Embryonic facial prominence (tissue), 1 donor: ENCODE measurements at regions not wholly inside any gene's neighbourhood (a gene's known extent, or its start where the extent isn't known, plus 50 kb on each side); places are given as distances from the start of the nearest gene placed in this dataset.
"Not testable (repeated sequence)": the region's sequence is repeated elsewhere in the genome, so short reads cannot be mapped to it uniquely, and the experiment has no call there.

Experiments
- DNase-seq: peaks from one replicate; pipeline ENCODE4 v3.0.0-alpha.2; 2016; ENCODE audit errors: extremely low spot score

DNA sequence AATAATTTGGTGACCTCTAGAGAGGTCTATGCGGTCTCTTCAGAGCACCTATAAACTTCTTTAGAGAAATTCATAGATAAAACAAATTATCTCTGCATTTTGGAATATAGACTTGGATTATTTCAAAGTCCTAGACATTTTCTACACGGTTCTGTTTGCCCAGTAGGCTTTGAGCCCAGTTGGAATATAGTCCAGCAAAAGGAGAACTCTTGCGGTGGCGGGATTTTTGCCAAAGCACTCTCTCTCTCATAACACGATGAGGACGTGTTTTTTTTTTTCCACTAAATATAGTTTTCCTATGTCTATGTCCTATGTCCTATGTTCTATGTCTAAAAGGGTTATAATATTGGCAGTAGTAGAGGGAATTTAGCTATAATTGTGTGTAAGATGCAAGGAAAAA lies 164.9 kb upstream of the AGR3 start:
- DNase-seq = no peak

DNA sequence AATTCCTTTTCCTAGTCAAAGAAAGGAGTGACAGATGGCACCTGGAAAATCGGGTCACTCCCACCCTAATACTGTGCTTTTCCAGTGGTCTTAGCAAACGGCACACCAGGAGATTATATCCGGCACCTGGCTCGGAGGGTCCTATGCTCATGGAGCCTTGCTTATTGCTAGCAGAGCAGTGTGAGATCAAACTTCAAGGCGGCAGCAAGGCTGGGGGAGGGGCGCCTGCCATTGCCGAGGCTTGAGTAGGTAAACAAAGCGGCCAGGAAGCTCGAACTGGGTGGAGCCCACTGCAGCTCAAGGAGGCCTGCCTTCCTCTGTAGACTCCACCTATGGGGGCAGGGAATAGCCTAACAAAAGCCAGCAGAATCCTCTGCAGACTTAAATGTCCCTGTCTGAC lies 171.4 kb upstream of the AGR3 start:
- DNase-seq = not testable (repeated sequence)

- DNase-seq = no peak
Measured at GRCh38 chr7:17054206-17054605, 172.4 kb upstream of the AGR3 start.

DNA sequence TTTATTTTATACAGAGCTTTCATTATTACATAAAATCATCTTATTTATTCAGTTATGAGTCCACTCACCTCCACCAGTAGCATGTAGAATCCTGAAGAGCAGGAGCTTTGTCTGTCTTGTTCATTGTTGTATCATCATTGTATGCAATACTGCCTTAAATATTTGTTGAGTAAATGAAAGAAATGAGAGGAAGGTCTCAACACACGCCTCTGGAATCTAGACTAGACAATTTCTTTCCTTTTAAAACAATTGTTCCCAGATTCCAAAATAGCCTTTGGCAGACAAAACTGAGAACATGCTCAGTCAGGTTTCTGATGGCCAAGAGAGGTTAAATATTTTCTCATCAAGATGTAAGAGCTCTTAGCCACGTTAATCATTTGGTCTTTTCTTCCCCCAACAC lies 173.1 kb upstream of the AGR3 start:
- DNase-seq = no peak

GRCh38 chr7:17055596-17055995 lies 173.8 kb upstream of the AGR3 start:
- DNase-seq = no peak

GRCh38 chr7:17056491-17057142 lies 174.8 kb upstream of the AGR3 start:
- no peak for DNase-seq

- DNase-seq = no peak
Measured at GRCh38 chr7:17057143-17057509, 175.3 kb upstream of the AGR3 start.

- no peak for DNase-seq
Measured at GRCh38 chr7:17058568-17058967, 176.8 kb upstream of the AGR3 start.

DNA sequence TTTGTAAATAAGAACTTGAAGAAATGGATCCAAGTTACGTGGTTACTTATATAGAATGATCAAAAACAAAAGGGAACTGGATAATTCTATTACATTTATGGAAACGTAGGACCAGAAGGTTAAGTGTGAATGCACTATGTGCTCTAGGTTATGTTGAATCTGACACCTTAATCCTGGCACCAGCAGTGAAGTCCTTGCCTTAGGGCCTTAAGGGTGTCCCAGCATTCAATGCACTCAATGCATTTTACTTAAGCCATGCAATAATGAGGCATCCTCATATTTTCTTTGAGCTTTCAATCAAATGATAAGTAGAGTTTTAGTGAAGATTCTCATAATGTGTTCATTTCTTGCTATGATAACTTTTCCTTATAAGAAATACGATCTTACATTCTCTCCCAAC lies 178.3 kb upstream of the AGR3 start:
- DNase-seq = no peak

GRCh38 chr7:17061443-17061842 lies 179.7 kb upstream of the AGR3 start:
- DNase-seq = no peak

GRCh38 chr7:17062151-17063044 lies 180.6 kb upstream of the AGR3 start:
- DNase-seq = no peak

- DNase-seq = no peak
Measured at GRCh38 chr7:17063045-17063383, 181.2 kb upstream of the AGR3 start.

DNA sequence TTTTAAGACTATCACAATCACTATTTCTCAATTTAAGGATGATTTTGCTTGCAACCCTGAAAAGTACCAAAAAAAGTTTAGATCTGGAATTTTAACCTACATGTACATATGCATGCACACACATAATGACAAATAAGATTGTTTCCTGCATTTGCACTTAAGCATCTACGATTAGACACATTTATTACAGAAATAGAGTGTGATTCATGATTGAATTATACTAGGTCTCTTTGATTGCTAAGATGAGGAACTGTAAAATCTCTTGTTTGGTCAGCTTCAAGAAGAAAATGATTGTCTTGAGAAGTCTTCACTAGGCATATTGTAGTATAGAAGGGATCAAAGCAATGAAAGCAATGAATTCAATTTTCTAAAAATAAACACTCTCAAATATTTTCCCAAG lies 185.9 kb upstream of the AGR3 start:
- DNase-seq = no peak

GRCh38 chr7:17069146-17069545 lies 187.4 kb upstream of the AGR3 start:
- DNase-seq = no peak

GRCh38 chr7:17070231-17070708 lies 188.5 kb upstream of the AGR3 start:
- DNase-seq = no peak

GRCh38 chr7:17071866-17072265 lies 190.1 kb upstream of the AGR3 start:
- DNase-seq = no peak

DNA sequence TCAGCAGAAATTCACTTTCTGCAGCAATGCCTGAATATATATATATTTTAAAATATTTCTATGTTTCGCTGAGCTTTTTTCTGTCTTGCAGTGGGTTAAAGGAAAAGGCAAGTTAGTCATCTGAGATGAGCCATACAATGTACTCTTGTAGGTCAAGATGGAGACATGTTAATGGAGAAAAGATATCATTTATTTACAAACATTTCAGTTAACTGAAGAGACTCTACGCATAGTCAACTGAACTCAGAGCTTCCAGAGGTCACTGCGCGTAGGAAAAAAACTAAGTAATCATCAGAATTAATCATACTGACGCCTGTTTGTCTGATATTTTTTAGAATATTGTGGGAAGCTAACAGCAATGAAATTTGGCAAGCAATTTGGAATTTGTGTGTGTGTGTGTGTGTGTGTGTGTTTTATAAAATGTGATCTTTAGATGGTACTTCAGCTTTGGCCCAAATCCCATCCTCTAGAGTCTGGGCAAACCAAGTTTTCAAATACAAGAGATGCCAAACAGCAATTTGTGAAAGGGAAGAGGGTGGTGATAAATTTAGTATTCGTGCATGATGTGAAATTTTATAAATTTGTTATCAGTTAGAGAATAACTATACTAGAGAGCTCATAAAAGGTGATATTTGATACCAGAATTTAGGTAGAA lies 193.9 kb upstream of the AGR3 start:
- no peak for DNase-seq

DNA sequence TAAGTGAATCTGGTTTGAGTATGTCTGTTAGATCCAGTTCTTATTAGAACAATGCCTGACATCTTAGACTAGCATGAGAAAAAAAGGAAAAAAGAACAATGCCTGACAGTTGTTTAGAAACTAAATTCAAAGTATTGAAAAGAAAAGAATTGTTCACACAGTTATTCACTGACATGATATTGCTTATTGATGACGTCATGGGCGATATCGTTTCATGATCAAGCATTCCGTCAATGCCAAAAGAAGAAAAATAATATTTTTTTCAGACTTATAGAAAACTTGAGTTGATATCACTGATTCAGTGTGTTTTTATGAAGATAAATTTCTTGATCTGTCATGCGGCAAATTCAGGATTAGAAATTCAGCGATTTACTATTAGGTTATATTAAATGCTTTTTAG lies 196.5 kb upstream of the AGR3 start:
- no peak for DNase-seq

GRCh38 chr7:17083392-17084165 lies 201.8 kb upstream of the AGR3 start:
- DNase-seq = no peak

GRCh38 chr7:17084166-17084475 lies 202.3 kb upstream of the AGR3 start:
- DNase-seq = no peak

GRCh38 chr7:17085186-17085585 lies 203.4 kb upstream of the AGR3 start:
- no peak for DNase-seq

DNA sequence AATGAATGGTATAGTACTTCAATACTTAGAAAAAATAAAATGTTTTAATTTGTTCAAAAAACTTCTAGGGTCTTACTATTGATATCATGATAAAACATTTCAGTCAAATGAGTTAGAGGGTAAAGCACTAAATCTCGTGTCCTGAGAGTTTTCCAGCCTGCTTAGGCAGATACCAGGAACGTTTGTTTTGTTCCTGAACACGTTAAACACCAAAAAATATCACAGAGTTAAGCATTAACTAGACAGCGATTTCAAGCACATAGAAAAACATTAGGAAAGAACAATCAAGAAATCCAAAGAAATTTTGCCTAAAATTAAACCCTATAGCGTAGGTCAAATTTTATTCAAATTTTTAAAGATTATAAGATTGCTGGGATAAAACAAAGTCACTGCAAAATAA lies 204.6 kb upstream of the AGR3 start:
- DNase-seq = no peak
